HG03520 (cell line): ENCODE measurements at regions not wholly inside any gene's neighbourhood (a gene's known extent, or its start where the extent isn't known, plus 50 kb on each side); places are given as distances from the start of the nearest gene placed in this dataset.
"Not testable (repeated sequence)": the region's sequence is repeated elsewhere in the genome, so short reads cannot be mapped to it uniquely, and the experiment has no call there.

Source experiments
- ATAC-seq: cut with Tn5 transposase; IDR thresholded peaks from one replicate; pipeline ENCODE4 v1.9.1; 2021; ENCODE audit warnings: mild to moderate bottlenecking, moderate library complexity; ENCODE audit not compliant: unreplicated experiment

- ATAC-seq: no peak
These were observed 261.2 kb downstream of the EIPR1 start for GRCh38 chr2:3116371-3116770.

GRCh38 chr2:3115301-3116042 is 262.1 kb downstream of the EIPR1 start:
- no peak for ATAC-seq

- no peak for ATAC-seq
These were observed 263.0 kb downstream of the EIPR1 start for GRCh38 chr2:3114406-3115185.

GRCh38 chr2:3113769-3114168 is 263.8 kb downstream of the EIPR1 start:
- no peak for ATAC-seq

GRCh38 chr2:3113122-3113521 is 264.5 kb downstream of the EIPR1 start:
- ATAC-seq: no peak

GRCh38 chr2:3112553-3112952 is 265.1 kb downstream of the EIPR1 start:
- ATAC-seq: no peak

- no peak for ATAC-seq
These were observed 265.5 kb downstream of the EIPR1 start for GRCh38 chr2:3112131-3112530.

GRCh38 chr2:3110994-3111666 is 266.5 kb downstream of the EIPR1 start:
- ATAC-seq: no peak

GRCh38 chr2:3110555-3110954 is 267.1 kb downstream of the EIPR1 start:
- ATAC-seq: no peak

GRCh38 chr2:3108710-3109702 is 268.6 kb downstream of the EIPR1 start:
- ATAC-seq: no peak

GRCh38 chr2:3108105-3108504 is 269.5 kb downstream of the EIPR1 start:
- no peak for ATAC-seq

- ATAC-seq: no peak
These were observed 270.1 kb downstream of the EIPR1 start for GRCh38 chr2:3107567-3107966.

GRCh38 chr2:3105814-3106569 is 271.6 kb downstream of the EIPR1 start:
- ATAC-seq: no peak

- not testable (repeated sequence) for ATAC-seq
These were observed 272.4 kb downstream of the EIPR1 start for GRCh38 chr2:3104958-3105813.

GRCh38 chr2:3104261-3104660 is 273.4 kb downstream of the EIPR1 start:
- no peak for ATAC-seq

GRCh38 chr2:3102922-3103569 is 274.6 kb downstream of the EIPR1 start:
- ATAC-seq: no peak

- no peak for ATAC-seq
These were observed 275.3 kb downstream of the EIPR1 start for GRCh38 chr2:3102081-3102921.
